Kidney tubule cell (primary cell): ENCODE measurements at regions not wholly inside any gene's neighbourhood (a gene's known extent, or its start where the extent isn't known, plus 50 kb on each side); places are given as distances from the start of the nearest gene placed in this dataset.
A peak's percentile ranks its signal among the peaks of the same experiment; 100 is the strongest.

Experiments
- DNase-seq: peaks from one replicate; pipeline ENCODE4 v3.0.0-alpha.2; 2018; ENCODE audit warnings: low spot score

- DNase-seq, result no peak
Measured at GRCh38 chr16:80040413-80040812, 439.9 kb upstream of the MAF start.

- DNase-seq, result no peak
Measured at GRCh38 chr16:80039777-80040176, 439.2 kb upstream of the MAF start.

GRCh38 chr16:80038566-80038965 lies 438.0 kb upstream of the MAF start:
- DNase-seq, result no peak

- DNase-seq, result peak; percentile 55
Measured at GRCh38 chr16:80034948-80035663, 434.6 kb upstream of the MAF start.

GRCh38 chr16:80034469-80034826 lies 433.9 kb upstream of the MAF start:
- DNase-seq, result peak; percentile 91

- no peak for DNase-seq
Measured at GRCh38 chr16:80033783-80034468, 433.4 kb upstream of the MAF start.

- peak; percentile 36 for DNase-seq
Measured at GRCh38 chr16:80029761-80030481, 429.4 kb upstream of the MAF start.

GRCh38 chr16:80029381-80029630 lies 428.8 kb upstream of the MAF start:
- DNase-seq, result no peak

GRCh38 chr16:80028581-80029380 lies 428.2 kb upstream of the MAF start:
- DNase-seq, result no peak

GRCh38 chr16:80027007-80027965 lies 426.7 kb upstream of the MAF start:
- peak; percentile 98 for DNase-seq

- no peak for DNase-seq
Measured at GRCh38 chr16:80025236-80025635, 424.7 kb upstream of the MAF start.

- no peak for DNase-seq
Measured at GRCh38 chr16:80024443-80024842, 423.9 kb upstream of the MAF start.

GRCh38 chr16:80023865-80024264 lies 423.3 kb upstream of the MAF start:
- DNase-seq, result peak; percentile 55

GRCh38 chr16:80019395-80019794 lies 418.9 kb upstream of the MAF start:
- no peak for DNase-seq

GRCh38 chr16:80018466-80018865 lies 417.9 kb upstream of the MAF start:
- no peak for DNase-seq

- DNase-seq, result no peak
Measured at GRCh38 chr16:80016731-80017326, 416.3 kb upstream of the MAF start.

GRCh38 chr16:80015566-80015965 lies 415.0 kb upstream of the MAF start:
- peak; percentile 26 for DNase-seq

GRCh38 chr16:80014241-80014939 lies 413.9 kb upstream of the MAF start:
- DNase-seq, result peak; percentile 4

- no peak for DNase-seq
Measured at GRCh38 chr16:80012586-80012985, 412.0 kb upstream of the MAF start.

GRCh38 chr16:80009971-80010659 lies 409.6 kb upstream of the MAF start:
- no peak for DNase-seq
